B cell (primary cell): ENCODE measurements at regions not wholly inside any gene's neighbourhood (a gene's known extent, or its start where the extent isn't known, plus 50 kb on each side); places are given as distances from the start of the nearest gene placed in this dataset.

ENCODE experiments used
- ATAC-seq: fragments of 200-7000 bp; cut with Tn5 transposase; one replicate; pipeline ENCODE4 v1.10.0; 2021; ENCODE audit warnings: low read depth, mild to moderate bottlenecking, moderate number of reproducible peaks, moderate library complexity
- CTCF ChIA-PET: fragments of 350-600 bp; sonication (Branson Sonifier 250); formaldehyde crosslinking; loops from one replicate; lab custom pipeline; 2021; ENCODE audit warnings: antibody characterized with exemption, inconsistent platforms; lab: Charles Lee
- POLR2A ChIA-PET: fragments of 350-600 bp; sonication (Branson Sonifier 250); formaldehyde crosslinking; loops from one replicate; lab custom pipeline; 2021; ENCODE audit warnings: antibody characterized with exemption; lab: Charles Lee
- DNase-seq: peaks from one replicate; pipeline ENCODE4 v3.0.0; 2013
- H2AFZ ChIP-seq: 2 replicates; pipeline ENCODE4 v1.6.1; 2012; ENCODE audit warnings: mild to moderate bottlenecking, low read depth, low read length; ENCODE audit not compliant: insufficient read depth, poor library complexity, severe bottlenecking
- H3K27ac ChIP-seq, 2 donors: 1 replicate in 1 of 2; 2 replicates in 1 of 2; pipeline ENCODE4 v1.5.1; 2012 to 2013; ENCODE audit warnings: low read length in 2 of 2, mild to moderate bottlenecking in 2 of 2, moderate library complexity in 1 of 2
- H3K27me3 ChIP-seq, 4 experiments: fragments of 200-600 bp in 1 of 4; sonication (generic) in 1 of 4; replicated peaks in 1 of 4; 1 replicate in 2 of 4; 2 replicates in 2 of 4; pipeline versions ENCODE4 v1.6.1 to v1.7.0; 2013 to 2016; ENCODE audit warnings: low read length in 3 of 4, mild to moderate bottlenecking in 2 of 4, mixed read lengths in 1 of 4, moderate library complexity in 1 of 4; ENCODE audit not compliant: insufficient read depth in 4 of 4, control insufficient read depth in 3 of 4; ENCODE audit errors: control extremely low read depth in 1 of 4
- H3K36me3 ChIP-seq, 2 experiments: replicated peaks in 1 of 2; 1 replicate in 1 of 2; 2 replicates in 1 of 2; pipeline versions ENCODE4 v1.6.1 to v1.7.1; 2013; ENCODE audit warnings: low read length in 1 of 2; ENCODE audit not compliant: insufficient read depth in 2 of 2, control insufficient read depth in 1 of 2; ENCODE audit errors: control extremely low read depth in 1 of 2, extremely low read depth in 1 of 2
- H3K4me1 ChIP-seq, 2 donors: fragments of 200-600 bp in 1 of 2; sonication (generic) in 1 of 2; 1 replicate in 1 of 2; 2 replicates in 1 of 2; pipeline versions ENCODE4 v1.5.1 to v1.6.1; 2013 to 2017; ENCODE audit warnings: low read length in 2 of 2; ENCODE audit not compliant: control insufficient read depth in 2 of 2, insufficient read depth in 2 of 2
- H3K4me2 ChIP-seq: replicated peaks from 2 replicates; pipeline ENCODE3; 2012; ENCODE audit warnings: mild to moderate bottlenecking, low read depth, low read length; ENCODE audit not compliant: poor library complexity, severe bottlenecking
- H3K4me3 ChIP-seq, 5 experiments: fragments of 200-600 bp in 1 of 5; sonication (generic) in 1 of 5; 1 replicate in 3 of 5; 2 replicates in 2 of 5; pipeline versions ENCODE4 v1.5.1 to v1.7.0; 2011 to 2016; ENCODE audit warnings: low read length in 4 of 5, mild to moderate bottlenecking in 4 of 5, low read depth in 2 of 5, control low read depth in 1 of 5, moderate library complexity in 1 of 5; ENCODE audit not compliant: insufficient read depth in 1 of 5; ENCODE audit errors: control extremely low read depth in 1 of 5, extremely low read depth in 1 of 5
- H3K79me2 ChIP-seq: fragments of 200-600 bp; sonication (generic); one replicate; pipeline ENCODE4 v1.6.0; 2016; ENCODE audit warnings: low read length; ENCODE audit not compliant: control insufficient read depth, insufficient read depth
- H3K9ac ChIP-seq: fragments of 200-600 bp; sonication (generic); 2 replicates; pipeline ENCODE4 v1.6.1; 2017; ENCODE audit warnings: mild to moderate bottlenecking, low read length, moderate library complexity
- H3K9me3 ChIP-seq, 3 donors: one replicate each; pipeline versions ENCODE4 v1.6.1 to v1.7.1; 2013; ENCODE audit warnings: low read length in 2 of 3; ENCODE audit not compliant: control insufficient read depth in 2 of 3, insufficient read depth in 1 of 3; ENCODE audit errors: control extremely low read depth in 1 of 3
- H4K20me1 ChIP-seq: 2 replicates; pipeline ENCODE4 v1.6.0; 2012; ENCODE audit warnings: mild to moderate bottlenecking, low read length; ENCODE audit not compliant: insufficient read depth, control insufficient read depth, poor library complexity, severe bottlenecking
- H3K27ac Mint-ChIP-seq: one replicate; pipeline ENCODE4 v1.8.0; 2021; ENCODE audit warnings: mixed read lengths
- H3K27me3 Mint-ChIP-seq: one replicate; pipeline ENCODE4 v1.8.0; 2021; ENCODE audit warnings: mixed read lengths
- H3K4me1 Mint-ChIP-seq: one replicate; pipeline ENCODE4 v1.8.0; 2021; ENCODE audit warnings: mixed read lengths
- H3K4me3 Mint-ChIP-seq: one replicate; pipeline ENCODE4 v1.8.0; 2021; ENCODE audit warnings: mixed read lengths
- H3K9me3 Mint-ChIP-seq: one replicate; pipeline ENCODE4 v1.8.0; 2022; ENCODE audit warnings: mixed read lengths; ENCODE audit not compliant: insufficient read depth
- CTCF ChIP-seq: fragments of 200-600 bp; IDR thresholded peaks from one replicate; pipeline ENCODE4 v1.8.0; 2022; ENCODE audit warnings: antibody characterized with exemption, mild to moderate bottlenecking
- EZH2 ChIP-seq: IDR thresholded peaks from 2 replicates; pipeline ENCODE4 v1.6.1; 2012; ENCODE audit warnings: borderline replicate concordance, low read depth, mild to moderate bottlenecking, moderate library complexity, low read length; ENCODE audit not compliant: insufficient read depth, poor library complexity, severe bottlenecking
- WGBS: methylation state at CpG from one replicate; pipeline ENCODE4 v1.1.5; 2013; ENCODE audit warnings: missing lambda C conversion rate; ENCODE audit not compliant: insufficient coverage; 5-methylcytosine and 5-hydroxymethylcytosine counted together
- intact Hi-C: fragments of 100-400 bp; cut with micrococcal nuclease; formaldehyde crosslinking; loops from one replicate; pipeline ENCODE4 v1.10.0; 2022

GRCh38 chr1:118767971-118768370, 220.2 kb downstream of the TBX15 start:
- Histone ChIP-seq H3K27ac (no peak overlapping the region), H3K79me2 (no peaks in the 10 kb centered on the region), H3K9me3 (peaks cover 0 to 1% (median 0%) of the 10 kb centered on the region in 3 donors), H3K4me3 (no peak overlapping the region), H3K4me2 (no peak overlapping the region), H3K27me3 (no peaks in the 10 kb centered on the region), H3K9ac (no peak overlapping the region), H4K20me1 (no peaks in the 10 kb centered on the region), H2AFZ (no peak overlapping the region), H3K36me3 (no peaks in the 10 kb centered on the region), H3K4me1 (no peaks in the 10 kb centered on the region)
- CTCF ChIA-PET = no interaction called here
- Mint-ChIP-seq H3K27ac (no peak overlapping the region), H3K4me3 (no peak overlapping the region), H3K27me3 (no peaks in the 10 kb centered on the region), H3K4me1 (no peaks in the 10 kb centered on the region), H3K9me3 (peaks cover 4% of the 10 kb centered on the region)
- TF ChIP-seq EZH2 (no peak), CTCF (no peak)
- POLR2A ChIA-PET = no interaction called here
- no peak for DNase-seq
- intact Hi-C loops = no loop called here
- ATAC-seq = no peak
- 67% methylated on average over 1 of the region's 2 CpGs for WGBS

GRCh38 chr1:118753976-118754375, 234.2 kb downstream of the TBX15 start:
- H3K27me3 ChIP-seq = no peaks in the 10 kb centered on the region
- no peak overlapping the region for H2AFZ ChIP-seq
- no peaks in the 10 kb centered on the region for H3K4me1 ChIP-seq
- no peak overlapping the region for H3K9ac ChIP-seq
- no peaks in the 10 kb centered on the region for H4K20me1 ChIP-seq
- Mint-ChIP-seq H3K27ac (no peak overlapping the region), H3K9me3 (no peaks in the 10 kb centered on the region), H3K27me3 (no peaks in the 10 kb centered on the region), H3K4me1 (no peaks in the 10 kb centered on the region), H3K4me3 (no peak overlapping the region)
- DNase-seq = no peak
- ATAC-seq = no peak
- CTCF ChIA-PET = no interaction called here
- no peaks in the 10 kb centered on the region for H3K79me2 ChIP-seq
- H3K9me3 ChIP-seq = no peaks in the 10 kb centered on the region
- TF ChIP-seq CTCF = no peak
- no CpG with 5 or more reads among the region's 1 CpG for WGBS
- H3K27ac ChIP-seq = no peak overlapping the region
- H3K4me3 ChIP-seq = no peak overlapping the region
- no peaks in the 10 kb centered on the region for H3K36me3 ChIP-seq
- intact Hi-C loops = no loop called here
- H3K4me2 ChIP-seq = no peak overlapping the region
- POLR2A ChIA-PET = no interaction called here
